ENCODE measurements at regions not wholly inside any gene's neighbourhood (a gene's known extent, or its start where the extent isn't known, plus 50 kb on each side); places are given as distances from the start of the nearest gene placed in this dataset.

- in situ Hi-C loops (cut with MboI; ENCODE audit: low pct_ligation_motif_present in 1 of 4, low pct_unique_long_range_greater_than_20kb in 1 of 4, low sequenced_read_pairs in 3 of 4) (no loop called here), intact Hi-C loops (cut with DNase I; ENCODE audit: low total_unique reads) (no loop called here)
- no peak for DNase-seq
- TF ChIP-seq POLR2A (IDR thresholded peaks at IDR 0.05) (no peak), POLR2AphosphoS5 (IDR thresholded peaks at IDR 0.05) (no peak), EP300 (IDR thresholded peaks at IDR 0.05; ENCODE audit: low read depth) (no peak)
- TF ChIP-seq, protein P1, sequence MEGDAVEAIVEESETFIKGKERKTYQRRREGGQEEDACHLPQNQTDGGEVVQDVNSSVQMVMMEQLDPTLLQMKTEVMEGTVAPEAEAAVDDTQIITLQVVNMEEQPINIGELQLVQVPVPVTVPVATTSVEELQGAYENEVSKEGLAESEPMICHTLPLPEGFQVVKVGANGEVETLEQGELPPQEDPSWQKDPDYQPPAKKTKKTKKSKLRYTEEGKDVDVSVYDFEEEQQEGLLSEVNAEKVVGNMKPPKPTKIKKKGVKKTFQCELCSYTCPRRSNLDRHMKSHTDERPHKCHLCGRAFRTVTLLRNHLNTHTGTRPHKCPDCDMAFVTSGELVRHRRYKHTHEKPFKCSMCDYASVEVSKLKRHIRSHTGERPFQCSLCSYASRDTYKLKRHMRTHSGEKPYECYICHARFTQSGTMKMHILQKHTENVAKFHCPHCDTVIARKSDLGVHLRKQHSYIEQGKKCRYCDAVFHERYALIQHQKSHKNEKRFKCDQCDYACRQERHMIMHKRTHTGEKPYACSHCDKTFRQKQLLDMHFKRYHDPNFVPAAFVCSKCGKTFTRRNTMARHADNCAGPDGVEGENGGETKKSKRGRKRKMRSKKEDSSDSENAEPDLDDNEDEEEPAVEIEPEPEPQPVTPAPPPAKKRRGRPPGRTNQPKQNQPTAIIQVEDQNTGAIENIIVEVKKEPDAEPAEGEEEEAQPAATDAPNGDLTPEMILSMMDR (IDR thresholded peaks at IDR 0.05), result no peak
- no peaks in the 10 kb centered on the region for H3K27me3 ChIP-seq
- H3K27ac ChIP-seq, result no peak overlapping the region
- H3K9me3 ChIP-seq, result no peaks in the 10 kb centered on the region
- H3K4me3 ChIP-seq, result no peak overlapping the region
- no peaks in the 10 kb centered on the region for H3K36me3 ChIP-seq
- no peaks in the 10 kb centered on the region for H3K4me1 ChIP-seq
Measured at GRCh38 chr4:57774171-57774570, 664.0 kb upstream of the IGFBP7 start.

DNA sequence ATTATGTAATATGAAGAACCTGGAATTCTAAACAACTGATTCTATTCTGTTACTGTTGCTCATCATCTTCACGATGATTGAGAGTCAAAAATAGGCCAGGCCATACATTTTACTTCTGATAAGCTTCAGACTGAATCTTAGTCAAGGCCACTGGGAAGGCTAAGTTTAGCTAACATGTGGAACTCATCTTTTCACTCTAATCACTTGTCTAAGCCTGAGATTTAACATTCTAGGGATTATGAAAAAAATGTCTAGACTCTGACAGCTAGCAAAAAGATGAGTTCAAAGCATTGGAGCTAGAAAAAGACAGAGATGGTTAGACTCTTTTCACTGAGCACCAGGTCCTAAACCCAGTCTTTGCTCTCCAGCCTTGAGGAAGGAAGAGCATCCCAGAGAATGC, 656.2 kb upstream of the IGFBP7 start:
- 68 to 100% methylated on average over 1 of the region's 1 CpG for WGBS, 2 donors (ENCODE audit: low coverage in 1 of 2)
- no peaks in the 10 kb centered on the region for H3K4me1 ChIP-seq

GRCh38 chr4:57764856-57765255, 654.7 kb upstream of the IGFBP7 start:
- WGBS, 2 donors (ENCODE audit: low coverage in 1 of 2), result 70 to 89% methylated on average over 3 to 5 of the region's 5 CpGs
- no peak overlapping the region for H3K4me3 ChIP-seq
- H3K4me1 ChIP-seq, result no peaks in the 10 kb centered on the region
- no peaks in the 10 kb centered on the region for H3K36me3 ChIP-seq
- intact Hi-C loops (cut with DNase I; ENCODE audit: low total_unique reads), result loop anchor here (5.0 kb wide), 1 partner anchor 802 kb away; no protein-coding TSS in a partner anchor
- TF ChIP-seq POLR2AphosphoS5 (IDR thresholded peaks at IDR 0.05), result no peak
- TF ChIP-seq, protein P1 (IDR thresholded peaks at IDR 0.05), result no peak
- no peak for TF ChIP-seq POLR2A (IDR thresholded peaks at IDR 0.05)
- TF ChIP-seq EP300 (IDR thresholded peaks at IDR 0.05; ENCODE audit: low read depth), result no peak
- in situ Hi-C loops (cut with MboI; ENCODE audit: low pct_ligation_motif_present in 1 of 4, low pct_unique_long_range_greater_than_20kb in 1 of 4, low sequenced_read_pairs in 3 of 4), result no loop called here
- no peaks in the 10 kb centered on the region for H3K9me3 ChIP-seq
- DNase-seq, result no peak
- H3K27me3 ChIP-seq, result no peaks in the 10 kb centered on the region
- H3K27ac ChIP-seq, result no peak overlapping the region

More for the DNA sequence above, 656.2 kb upstream of the IGFBP7 start:
- no peak for DNase-seq
- intact Hi-C loops (cut with DNase I; ENCODE audit: low total_unique reads) (no loop called here), in situ Hi-C loops (cut with MboI; ENCODE audit: low pct_ligation_motif_present in 1 of 4, low pct_unique_long_range_greater_than_20kb in 1 of 4, low sequenced_read_pairs in 3 of 4) (no loop called here)
- H3K27me3 ChIP-seq, result no peaks in the 10 kb centered on the region
- no peaks in the 10 kb centered on the region for H3K9me3 ChIP-seq
- no peak for TF ChIP-seq POLR2A (IDR thresholded peaks at IDR 0.05)
- TF ChIP-seq POLR2AphosphoS5 (IDR thresholded peaks at IDR 0.05), result no peak
- no peak for TF ChIP-seq EP300 (IDR thresholded peaks at IDR 0.05; ENCODE audit: low read depth)
- TF ChIP-seq, protein P1 (IDR thresholded peaks at IDR 0.05), result no peak
- no peak overlapping the region for H3K27ac ChIP-seq
- H3K4me3 ChIP-seq, result no peak overlapping the region
- H3K36me3 ChIP-seq, result no peaks in the 10 kb centered on the region

DNA sequence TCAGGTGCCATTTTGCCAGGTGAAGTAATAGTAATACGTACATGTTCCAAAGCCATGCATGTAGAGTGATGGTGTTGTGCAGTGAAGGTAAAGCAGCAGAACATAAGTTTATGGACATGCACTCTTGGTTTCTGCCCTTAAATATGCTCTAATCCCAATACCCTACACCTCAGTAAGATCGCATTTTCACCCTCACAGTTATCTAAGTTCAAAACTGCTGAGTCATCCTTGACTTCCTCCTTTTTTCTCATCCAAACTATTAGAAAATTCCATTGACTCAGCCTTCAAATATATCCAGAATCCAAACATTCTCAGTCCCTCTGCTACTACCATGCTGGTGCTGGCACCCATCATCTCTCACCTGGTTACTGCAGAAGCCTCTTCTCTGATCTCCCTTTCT, 652.9 kb upstream of the IGFBP7 start:
- Histone ChIP-seq H3K4me3 (no peak overlapping the region), H3K27ac (no peak overlapping the region), H3K4me1 (no peaks in the 10 kb centered on the region), H3K36me3 (no peaks in the 10 kb centered on the region), H3K27me3 (no peaks in the 10 kb centered on the region), H3K9me3 (no peaks in the 10 kb centered on the region)
- TF ChIP-seq, protein P1 (IDR thresholded peaks at IDR 0.05), result no peak
- no peak for TF ChIP-seq POLR2A (IDR thresholded peaks at IDR 0.05)
- intact Hi-C loops (cut with DNase I; ENCODE audit: low total_unique reads), result loop anchor here (5.0 kb wide), 1 partner anchor 804 kb away; no protein-coding TSS in a partner anchor
- 68 to 100% methylated on average over 1 to 2 of the region's 2 CpGs for WGBS, 2 donors (ENCODE audit: low coverage in 1 of 2)
- no peak for DNase-seq
- in situ Hi-C loops (cut with MboI; ENCODE audit: low pct_ligation_motif_present in 1 of 4, low pct_unique_long_range_greater_than_20kb in 1 of 4, low sequenced_read_pairs in 3 of 4), result no loop called here

All from transverse colon (tissue), 4 donors.